ENCODE measurements at regions not wholly inside any gene's neighbourhood (a gene's known extent, or its start where the extent isn't known, plus 50 kb on each side); places are given as distances from the start of the nearest gene placed in this dataset.

GRCh38 chr9:119544492-119544891, 175.3 kb upstream of the BRINP1 start:
- H3K9me3 ChIP-seq (ENCODE audit: control insufficient read depth in 1 of 2, insufficient read depth in 1 of 2, low read depth in 1 of 2, low read length in 2 of 2), result no peaks in the 10 kb centered on the region; a peak in 2 of 4 replicates
- no peak for ATAC-seq
- no peak overlapping the region for H3K27ac ChIP-seq (ENCODE audit: low read depth, low read length)
- H3K9me2 ChIP-seq (ENCODE audit: insufficient read depth), result no peaks in the 10 kb centered on the region
- ChIA-PET CTCF (no interaction called here), POLR2A (no interaction called here), RAD21 (ENCODE audit: low non-redundant PET in 1 of 2, low total read pairs in 2 of 2, uncharacterized antibody in 2 of 2, unreplicated experiment in 2 of 2) (no interaction called here)
- H3K79me2 ChIP-seq (ENCODE audit: insufficient read depth, low read length), result no peaks in the 10 kb centered on the region
- no peak overlapping the region for H3K4me3 ChIP-seq (replicated peaks in 1 of 2; ENCODE audit: low read depth in 1 of 2, low read length in 2 of 2)
- intact Hi-C loops (cut with micrococcal nuclease), result no loop called here
- H2AFZ ChIP-seq (ENCODE audit: low read depth, low read length, poor library complexity, severe bottlenecking), result no peak overlapping the region
- no TSS peak for BruUV-seq (replicated peaks)
- H3K36me3 ChIP-seq (ENCODE audit: control insufficient read depth in 1 of 2, insufficient read depth in 2 of 2, low read length in 2 of 2), result no peaks in the 10 kb centered on the region
- no peaks in the 10 kb centered on the region for H3K4me1 ChIP-seq (ENCODE audit: control insufficient read depth in 1 of 2, insufficient read depth in 2 of 2, low read length in 2 of 2)
- no peak overlapping the region for H3K9ac ChIP-seq (ENCODE audit: low read length)
- no peaks in the 10 kb centered on the region for H3K27me3 ChIP-seq (ENCODE audit: insufficient read depth, low read length)
- no peak for TF ChIP-seq RAD21 (IDR thresholded peaks at IDR 0.05; ENCODE audit: low read depth)
- H3K4me2 ChIP-seq (ENCODE audit: low read length), result no peak overlapping the region
- no peaks in the 10 kb centered on the region for H4K20me1 ChIP-seq (ENCODE audit: insufficient read depth)
- DNase-seq (ENCODE audit: low read depth, low spot score), result no peak

GRCh38 chr9:119537138-119537537, 167.9 kb upstream of the BRINP1 start:
- H4K20me1 ChIP-seq (ENCODE audit: insufficient read depth), result no peaks in the 10 kb centered on the region
- TF ChIP-seq TCF7L2 (IDR thresholded peaks at IDR 0.05; ENCODE audit: borderline replicate concordance, extremely low read depth, insufficient read depth, insufficient read length) (no peak), SRF (IDR thresholded peaks at IDR 0.05; ENCODE audit: low read depth) (no peak), ZNF274 (IDR thresholded peaks at IDR 0.05; ENCODE audit: low read depth, low read length) (no peak), FOSL1 (IDR thresholded peaks at IDR 0.05; ENCODE audit: low read depth) (no peak), MAX (IDR thresholded peaks at IDR 0.05) (no peak), ZBTB33 (IDR thresholded peaks at IDR 0.05; ENCODE audit: extremely low read depth, insufficient replicate concordance, low read length) (no peak), CBX3 (IDR thresholded peaks at IDR 0.05; ENCODE audit: low read depth) (no peak), ATF3 (IDR thresholded peaks at IDR 0.05) (no peak), EZH2 (IDR thresholded peaks at IDR 0.05) (no peak), POLR2AphosphoS5 (IDR thresholded peaks at IDR 0.05; ENCODE audit: low read depth, low read length) (no peak), CEBPB (IDR thresholded peaks at IDR 0.05; ENCODE audit: low read depth) (no peak), POLR2A (IDR thresholded peaks at IDR 0.05; ENCODE audit: borderline replicate concordance, extremely low read depth, insufficient read depth, insufficient read length) (no peak), SP1 (IDR thresholded peaks at IDR 0.05; ENCODE audit: low read depth) (no peak), JUND (IDR thresholded peaks at IDR 0.05) (no peak), RAD21 (IDR thresholded peaks at IDR 0.05; ENCODE audit: low read depth) (no peak), EZH2phosphoT487 (IDR thresholded peaks at IDR 0.05; ENCODE audit: borderline replicate concordance) (no peak), YY1 (IDR thresholded peaks at IDR 0.05; ENCODE audit: extremely low read depth, insufficient replicate concordance, low read depth, low read length) (no peak)
- H3K9me2 ChIP-seq (ENCODE audit: insufficient read depth), result no peaks in the 10 kb centered on the region
- no peaks in the 10 kb centered on the region for H3K36me3 ChIP-seq (ENCODE audit: control insufficient read depth in 1 of 2, insufficient read depth in 2 of 2, low read length in 2 of 2)
- H3K4me3 ChIP-seq (replicated peaks in 1 of 2; ENCODE audit: low read depth in 1 of 2, low read length in 2 of 2), result no peak overlapping the region
- no peak overlapping the region for H3K9ac ChIP-seq (ENCODE audit: low read length)
- no peaks in the 10 kb centered on the region for H3K79me2 ChIP-seq (ENCODE audit: insufficient read depth, low read length)
- H3K4me2 ChIP-seq (ENCODE audit: low read length), result no peak overlapping the region
- ChIA-PET CTCF (no interaction called here), RAD21 (ENCODE audit: low non-redundant PET in 1 of 2, low total read pairs in 2 of 2, uncharacterized antibody in 2 of 2, unreplicated experiment in 2 of 2) (no interaction called here), POLR2A (no interaction called here)
- no TSS peak for BruUV-seq (replicated peaks)
- no peak for DNase-seq (ENCODE audit: low read depth, low spot score)
- no peak overlapping the region for H3K27ac ChIP-seq (ENCODE audit: low read depth, low read length)
- no peaks in the 10 kb centered on the region for H3K27me3 ChIP-seq (ENCODE audit: insufficient read depth, low read length)
- no peak overlapping the region for H2AFZ ChIP-seq (ENCODE audit: low read depth, low read length, poor library complexity, severe bottlenecking)
- ATAC-seq, result no peak
- no peaks in the 10 kb centered on the region; a peak in 1 of 4 replicates for H3K9me3 ChIP-seq (ENCODE audit: control insufficient read depth in 1 of 2, insufficient read depth in 1 of 2, low read depth in 1 of 2, low read length in 2 of 2)
- no peaks in the 10 kb centered on the region for H3K4me1 ChIP-seq (ENCODE audit: control insufficient read depth in 1 of 2, insufficient read depth in 2 of 2, low read length in 2 of 2)
- intact Hi-C loops (cut with micrococcal nuclease), result no loop called here

Measured in HCT116 (cell line).